Activated T-helper 2 cell treated with anti-CD3 and anti-CD28 coated beads, Interferon-gamma antibody, Interleukin-2, Interleukin-4, amounts not matched to agents 10 μg/mL and 5 μg/mL and 100 μg/mL, durations not matched to agents 14 hours and 24 hours and 36 hours (primary cell): ENCODE measurements at regions not wholly inside any gene's neighbourhood (a gene's known extent, or its start where the extent isn't known, plus 50 kb on each side); places are given as distances from the start of the nearest gene placed in this dataset.
"Not testable (repeated sequence)": the region's sequence is repeated elsewhere in the genome, so short reads cannot be mapped to it uniquely, and the experiment has no call there.

Experiments
- DNase-seq: peaks from one replicate; pipeline ENCODE4 v3.0.0; 2021; ENCODE audit warnings: low spot score
- H3K27ac Mint-ChIP-seq: one replicate; pipeline ENCODE4 v1.8.0; 2021; ENCODE audit warnings: mixed read lengths
- H3K27me3 Mint-ChIP-seq: one replicate; pipeline ENCODE4 v1.8.0; 2021; ENCODE audit warnings: low read depth, mixed read lengths
- H3K36me3 Mint-ChIP-seq: one replicate; pipeline ENCODE4 v1.8.0; 2021; ENCODE audit warnings: low read depth, mixed read lengths
- H3K4me1 Mint-ChIP-seq: one replicate; pipeline ENCODE4 v1.8.0; 2021; ENCODE audit warnings: low read depth, mixed read lengths
- H3K4me3 Mint-ChIP-seq: one replicate; pipeline ENCODE4 v1.8.0; 2021; ENCODE audit warnings: low read depth, mild to moderate bottlenecking, moderate library complexity, mixed read lengths
- H3K9me3 Mint-ChIP-seq: one replicate; pipeline ENCODE4 v1.8.0; 2021; ENCODE audit warnings: mixed read lengths
- intact Hi-C: fragments of 100-400 bp; cut with micrococcal nuclease; formaldehyde crosslinking; loops from one replicate; pipeline ENCODE4 v1.15.1; 2023

- DNase-seq: no peak
- no peaks in the 10 kb centered on the region for H3K9me3 Mint-ChIP-seq
- no peak overlapping the region for H3K27ac Mint-ChIP-seq
- H3K4me1 Mint-ChIP-seq: no peaks in the 10 kb centered on the region
- H3K4me3 Mint-ChIP-seq: no peak overlapping the region
- intact Hi-C loops: no loop called here
- no peaks in the 10 kb centered on the region for H3K36me3 Mint-ChIP-seq
- H3K27me3 Mint-ChIP-seq: no peaks in the 10 kb centered on the region
These were observed 395.8 kb upstream of the CCDC54 start for GRCh38 chr3:106981392-106981791.

GRCh38 chr3:106985721-106986120, 391.5 kb upstream of the CCDC54 start:
- Mint-ChIP-seq H3K4me3 (no peak overlapping the region), H3K9me3 (peaks cover under 1% of the 10 kb centered on the region), H3K4me1 (no peaks in the 10 kb centered on the region), H3K27me3 (no peaks in the 10 kb centered on the region), H3K27ac (no peak overlapping the region), H3K36me3 (no peaks in the 10 kb centered on the region)
- intact Hi-C loops: no loop called here
- no peak for DNase-seq

GRCh38 chr3:106998841-106999682, 378.2 kb upstream of the CCDC54 start:
- H3K27me3 Mint-ChIP-seq, H3K36me3 Mint-ChIP-seq, H3K27ac Mint-ChIP-seq, intact Hi-C loops, DNase-seq: not testable (repeated sequence)
- H3K9me3 Mint-ChIP-seq: peaks cover 12% of the 10 kb centered on the region
- H3K4me3 Mint-ChIP-seq: peak overlapping the region; percentile 4
- peaks cover 11% of the 10 kb centered on the region for H3K4me1 Mint-ChIP-seq

- no peaks in the 10 kb centered on the region for H3K36me3 Mint-ChIP-seq
- no peak overlapping the region for H3K4me3 Mint-ChIP-seq
- H3K27me3 Mint-ChIP-seq: no peaks in the 10 kb centered on the region
- intact Hi-C loops: no loop called here
- peaks cover 12% of the 10 kb centered on the region for H3K9me3 Mint-ChIP-seq
- H3K4me1 Mint-ChIP-seq: peaks cover 11% of the 10 kb centered on the region
- H3K27ac Mint-ChIP-seq: no peak overlapping the region
- DNase-seq: no peak
These were observed 375.6 kb upstream of the CCDC54 start for GRCh38 chr3:107001635-107002034.

- H3K27ac Mint-ChIP-seq, intact Hi-C loops, H3K36me3 Mint-ChIP-seq, H3K27me3 Mint-ChIP-seq, DNase-seq, H3K4me3 Mint-ChIP-seq, H3K4me1 Mint-ChIP-seq: not testable (repeated sequence)
- H3K9me3 Mint-ChIP-seq: peaks cover 12% of the 10 kb centered on the region
These were observed 371.9 kb upstream of the CCDC54 start for GRCh38 chr3:107005352-107005751.

- Mint-ChIP-seq H3K9me3 (no peaks in the 10 kb centered on the region), H3K36me3 (no peaks in the 10 kb centered on the region), H3K4me3 (no peak overlapping the region), H3K27me3 (no peaks in the 10 kb centered on the region), H3K4me1 (no peaks in the 10 kb centered on the region), H3K27ac (no peak overlapping the region)
- intact Hi-C loops: no loop called here
- DNase-seq: no peak
These were observed 369.0 kb upstream of the CCDC54 start for GRCh38 chr3:107008213-107008612.

- Mint-ChIP-seq H3K27ac (no peak overlapping the region), H3K4me3 (no peak overlapping the region), H3K4me1 (no peaks in the 10 kb centered on the region), H3K27me3 (no peaks in the 10 kb centered on the region), H3K9me3 (no peaks in the 10 kb centered on the region), H3K36me3 (no peaks in the 10 kb centered on the region)
- no peak for DNase-seq
- intact Hi-C loops: no loop called here
These were observed 363.6 kb upstream of the CCDC54 start for GRCh38 chr3:107013641-107014040.

- H3K27ac Mint-ChIP-seq: no peak overlapping the region
- no peaks in the 10 kb centered on the region for H3K36me3 Mint-ChIP-seq
- intact Hi-C loops: no loop called here
- DNase-seq: no peak
- no peaks in the 10 kb centered on the region for H3K27me3 Mint-ChIP-seq
- no peaks in the 10 kb centered on the region for H3K9me3 Mint-ChIP-seq
- no peaks in the 10 kb centered on the region for H3K4me1 Mint-ChIP-seq
- no peak overlapping the region for H3K4me3 Mint-ChIP-seq
These were observed 352.6 kb upstream of the CCDC54 start for GRCh38 chr3:107024551-107025026.

- no peak overlapping the region for H3K4me3 Mint-ChIP-seq
- no peaks in the 10 kb centered on the region for H3K9me3 Mint-ChIP-seq
- H3K27me3 Mint-ChIP-seq: no peaks in the 10 kb centered on the region
- no peak for DNase-seq
- no peaks in the 10 kb centered on the region for H3K4me1 Mint-ChIP-seq
- H3K36me3 Mint-ChIP-seq: no peaks in the 10 kb centered on the region
- H3K27ac Mint-ChIP-seq: no peak overlapping the region
- intact Hi-C loops: no loop called here
These were observed 351.3 kb upstream of the CCDC54 start for GRCh38 chr3:107025961-107026360.

- no peaks in the 10 kb centered on the region for H3K9me3 Mint-ChIP-seq
These were observed 349.2 kb upstream of the CCDC54 start for GRCh38 chr3:107028086-107028485.

GRCh38 chr3:107028626-107029025, 348.6 kb upstream of the CCDC54 start:
- no peak for DNase-seq
- no peaks in the 10 kb centered on the region for H3K4me1 Mint-ChIP-seq
- intact Hi-C loops: no loop called here

More at GRCh38 chr3:107028086-107028485, 349.2 kb upstream of the CCDC54 start:
- H3K27me3 Mint-ChIP-seq: no peaks in the 10 kb centered on the region
- H3K4me3 Mint-ChIP-seq: no peak overlapping the region
- DNase-seq: no peak
- intact Hi-C loops: no loop called here
- H3K27ac Mint-ChIP-seq: no peak overlapping the region
- H3K4me1 Mint-ChIP-seq: no peaks in the 10 kb centered on the region
- no peaks in the 10 kb centered on the region for H3K36me3 Mint-ChIP-seq

GRCh38 chr3:107032111-107032510, 345.1 kb upstream of the CCDC54 start:
- Mint-ChIP-seq H3K27me3 (no peaks in the 10 kb centered on the region), H3K36me3 (no peaks in the 10 kb centered on the region), H3K9me3 (peaks cover 5% of the 10 kb centered on the region), H3K4me1 (no peaks in the 10 kb centered on the region), H3K27ac (no peak overlapping the region), H3K4me3 (no peak overlapping the region)
- intact Hi-C loops: no loop called here
- DNase-seq: no peak

More at GRCh38 chr3:107028626-107029025, 348.6 kb upstream of the CCDC54 start:
- Mint-ChIP-seq H3K27me3 (no peaks in the 10 kb centered on the region), H3K36me3 (no peaks in the 10 kb centered on the region), H3K9me3 (no peaks in the 10 kb centered on the region), H3K27ac (no peak overlapping the region), H3K4me3 (no peak overlapping the region)

- DNase-seq: no peak
- intact Hi-C loops: no loop called here
- Mint-ChIP-seq H3K36me3 (no peaks in the 10 kb centered on the region), H3K4me3 (no peak overlapping the region), H3K27ac (no peak overlapping the region), H3K4me1 (no peaks in the 10 kb centered on the region), H3K9me3 (peaks cover 7% of the 10 kb centered on the region), H3K27me3 (no peaks in the 10 kb centered on the region)
These were observed 343.1 kb upstream of the CCDC54 start for GRCh38 chr3:107034142-107034541.
